ENCODE measurements at regions not wholly inside any gene's neighbourhood (a gene's known extent, or its start where the extent isn't known, plus 50 kb on each side); places are given as distances from the start of the nearest gene placed in this dataset.

GRCh38 chr7:156017916-156018700 lies 205.8 kb upstream of the SHH start:
- TF ChIP-seq POLR2A (IDR thresholded peaks at IDR 0.05) (no peak), CTCF (IDR thresholded peaks at IDR 0.05) (no peak), POLR2AphosphoS5 (IDR thresholded peaks at IDR 0.05) (no peak)
- H3K4me3 ChIP-seq = no peak overlapping the region
- no peaks in the 10 kb centered on the region for H3K4me1 ChIP-seq (replicated peaks)
- DNase-seq (ENCODE audit: low spot score) = no peak
- WGBS = 93% methylated on average over 25 of the region's 25 CpGs
- H3K27me3 ChIP-seq (replicated peaks; ENCODE audit: insufficient read depth) = no peaks in the 10 kb centered on the region
- H3K36me3 ChIP-seq = no peaks in the 10 kb centered on the region
- no peak overlapping the region for H3K27ac ChIP-seq
- no peaks in the 10 kb centered on the region for H3K9me3 ChIP-seq
- intact Hi-C loops (cut with DNase I) = no loop called here

- Histone ChIP-seq H3K27me3 (replicated peaks; ENCODE audit: insufficient read depth) (no peaks in the 10 kb centered on the region), H3K36me3 (no peaks in the 10 kb centered on the region), H3K27ac (no peak overlapping the region), H3K4me3 (no peak overlapping the region), H3K9me3 (no peaks in the 10 kb centered on the region), H3K4me1 (replicated peaks) (no peaks in the 10 kb centered on the region)
- 86% methylated on average over 6 of the region's 8 CpGs for WGBS
- TF ChIP-seq POLR2A (IDR thresholded peaks at IDR 0.05) = no peak
- no peak for TF ChIP-seq CTCF (IDR thresholded peaks at IDR 0.05)
- TF ChIP-seq POLR2AphosphoS5 (IDR thresholded peaks at IDR 0.05) = no peak
- no peak for DNase-seq (ENCODE audit: low spot score)
- intact Hi-C loops (cut with DNase I) = no loop called here
Observed at GRCh38 chr7:156017431-156017830, 205.2 kb upstream of the SHH start.

GRCh38 chr7:156015237-156016020 lies 203.2 kb upstream of the SHH start:
- no peaks in the 10 kb centered on the region for H3K36me3 ChIP-seq
- no peaks in the 10 kb centered on the region for H3K27me3 ChIP-seq (replicated peaks; ENCODE audit: insufficient read depth)
- no peak overlapping the region for H3K27ac ChIP-seq
- 92% methylated on average over 17 of the region's 17 CpGs for WGBS
- intact Hi-C loops (cut with DNase I) = no loop called here
- no peaks in the 10 kb centered on the region for H3K9me3 ChIP-seq
- H3K4me3 ChIP-seq = no peak overlapping the region
- TF ChIP-seq CTCF (IDR thresholded peaks at IDR 0.05) (no peak), POLR2A (IDR thresholded peaks at IDR 0.05) (no peak), POLR2AphosphoS5 (IDR thresholded peaks at IDR 0.05) (no peak)
- H3K4me1 ChIP-seq (replicated peaks) = no peaks in the 10 kb centered on the region
- DNase-seq (ENCODE audit: low spot score) = no peak

- no peaks in the 10 kb centered on the region for H3K36me3 ChIP-seq
- H3K9me3 ChIP-seq = no peaks in the 10 kb centered on the region
- TF ChIP-seq CTCF (IDR thresholded peaks at IDR 0.05) (no peak), POLR2A (IDR thresholded peaks at IDR 0.05) (no peak), POLR2AphosphoS5 (IDR thresholded peaks at IDR 0.05) (no peak)
- H3K27me3 ChIP-seq (replicated peaks; ENCODE audit: insufficient read depth) = no peaks in the 10 kb centered on the region
- no peaks in the 10 kb centered on the region for H3K4me1 ChIP-seq (replicated peaks)
- no peak overlapping the region for H3K4me3 ChIP-seq
- H3K27ac ChIP-seq = no peak overlapping the region
- DNase-seq (ENCODE audit: low spot score) = no peak
- intact Hi-C loops (cut with DNase I) = no loop called here
- 94% methylated on average over 2 of the region's 2 CpGs for WGBS
Observed at GRCh38 chr7:156014808-156015207, 202.5 kb upstream of the SHH start.
